ENCODE measurements at regions not wholly inside any gene's neighbourhood (a gene's known extent, or its start where the extent isn't known, plus 50 kb on each side); places are given as distances from the start of the nearest gene placed in this dataset.

DNA sequence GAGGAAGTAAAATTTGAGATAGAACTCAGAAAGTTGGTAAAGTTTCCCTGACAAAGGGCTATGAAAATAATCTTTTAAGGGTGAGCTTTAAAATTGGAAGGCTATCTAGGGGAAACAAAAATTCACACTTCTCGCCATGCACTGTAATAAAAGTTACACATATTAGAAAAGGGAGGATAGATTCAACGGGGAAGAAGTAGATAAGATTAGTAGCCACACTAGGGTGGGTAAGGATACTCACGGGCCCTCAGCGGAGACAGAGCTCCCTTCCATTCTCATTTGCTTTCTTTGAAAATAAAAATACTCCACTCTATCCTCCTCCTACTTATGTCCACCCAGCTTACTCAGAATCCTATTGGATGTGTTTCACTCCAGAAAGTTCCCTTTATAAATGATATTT, 691.3 kb upstream of the NR2F2 start:
- TF ChIP-seq POLR2AphosphoS5 (IDR thresholded peaks at IDR 0.05): no peak
- TF ChIP-seq, protein P1, sequence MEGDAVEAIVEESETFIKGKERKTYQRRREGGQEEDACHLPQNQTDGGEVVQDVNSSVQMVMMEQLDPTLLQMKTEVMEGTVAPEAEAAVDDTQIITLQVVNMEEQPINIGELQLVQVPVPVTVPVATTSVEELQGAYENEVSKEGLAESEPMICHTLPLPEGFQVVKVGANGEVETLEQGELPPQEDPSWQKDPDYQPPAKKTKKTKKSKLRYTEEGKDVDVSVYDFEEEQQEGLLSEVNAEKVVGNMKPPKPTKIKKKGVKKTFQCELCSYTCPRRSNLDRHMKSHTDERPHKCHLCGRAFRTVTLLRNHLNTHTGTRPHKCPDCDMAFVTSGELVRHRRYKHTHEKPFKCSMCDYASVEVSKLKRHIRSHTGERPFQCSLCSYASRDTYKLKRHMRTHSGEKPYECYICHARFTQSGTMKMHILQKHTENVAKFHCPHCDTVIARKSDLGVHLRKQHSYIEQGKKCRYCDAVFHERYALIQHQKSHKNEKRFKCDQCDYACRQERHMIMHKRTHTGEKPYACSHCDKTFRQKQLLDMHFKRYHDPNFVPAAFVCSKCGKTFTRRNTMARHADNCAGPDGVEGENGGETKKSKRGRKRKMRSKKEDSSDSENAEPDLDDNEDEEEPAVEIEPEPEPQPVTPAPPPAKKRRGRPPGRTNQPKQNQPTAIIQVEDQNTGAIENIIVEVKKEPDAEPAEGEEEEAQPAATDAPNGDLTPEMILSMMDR (IDR thresholded peaks at IDR 0.05): no peak
- no peak for TF ChIP-seq POLR2A (IDR thresholded peaks at IDR 0.05)
